SK-N-SH (cell line): ENCODE measurements at regions not wholly inside any gene's neighbourhood (a gene's known extent, or its start where the extent isn't known, plus 50 kb on each side); places are given as distances from the start of the nearest gene placed in this dataset.

Source experiments
- CTCF ChIP-seq: fragments of 200-600 bp; sonication (generic); IDR thresholded peaks from 2 replicates; pipeline ENCODE4 v1.6.1; 2017; ENCODE audit warnings: antibody characterized with exemption, mild to moderate bottlenecking, moderate library complexity
- EP300 ChIP-seq, 2 experiments: IDR thresholded peaks; 2 replicates each; pipeline versions ENCODE4 v1.4.0 to v1.6.1; 2012; ENCODE audit warnings: borderline replicate concordance in 1 of 2, low read depth in 1 of 2, low read length in 1 of 2
- JUND ChIP-seq: IDR thresholded peaks from 2 replicates; pipeline ENCODE4 v1.4.0; 2012
- POLR2AphosphoS5 ChIP-seq: IDR thresholded peaks from 2 replicates; pipeline ENCODE4 v1.6.1; 2012; ENCODE audit warnings: low read depth, low read length
- RAD21 ChIP-seq: IDR thresholded peaks from 2 replicates; pipeline ENCODE4 v1.6.1; 2012; ENCODE audit warnings: mild to moderate bottlenecking, low read length
- REST ChIP-seq: IDR thresholded peaks from 2 replicates; pipeline ENCODE4 v1.6.1; 2012; ENCODE audit warnings: mild to moderate bottlenecking, low read depth, low read length, moderate library complexity
- RFX5 ChIP-seq: IDR thresholded peaks from 2 replicates; pipeline ENCODE4 v1.6.1; 2012; ENCODE audit warnings: mild to moderate bottlenecking, improper control_type of control experiment, low read length
- RXRA ChIP-seq: IDR thresholded peaks from 2 replicates; pipeline ENCODE4 v1.4.0; 2012; ENCODE audit warnings: low read depth, mild to moderate bottlenecking, borderline replicate concordance
- SMC3 ChIP-seq: IDR thresholded peaks from 2 replicates; pipeline ENCODE4 v1.6.1; 2012; ENCODE audit warnings: low read depth, low read length, improper control_type of control experiment
- TEAD4 ChIP-seq: IDR thresholded peaks from 2 replicates; pipeline ENCODE4 v1.4.0; 2012; ENCODE audit warnings: mild to moderate bottlenecking, borderline replicate concordance; ENCODE audit not compliant: insufficient read depth
- USF2 ChIP-seq: fragments of 150-350 bp; IDR thresholded peaks from 2 replicates; pipeline ENCODE4 v1.6.1; 2017; ENCODE audit warnings: antibody characterized with exemption, low read length, low read depth, borderline replicate concordance
- YY1 ChIP-seq: IDR thresholded peaks from 2 replicates; pipeline ENCODE4 v1.4.0; 2012; ENCODE audit warnings: low read depth, mild to moderate bottlenecking
- TF ChIP-seq, protein P1 (sequence below): IDR thresholded peaks from 2 replicates; pipeline ENCODE4 v1.4.0; 2012; ENCODE audit warnings: low read depth, borderline replicate concordance
- TF ChIP-seq, protein P2 (sequence below): IDR thresholded peaks from 2 replicates; pipeline ENCODE4; 2012

DNA sequence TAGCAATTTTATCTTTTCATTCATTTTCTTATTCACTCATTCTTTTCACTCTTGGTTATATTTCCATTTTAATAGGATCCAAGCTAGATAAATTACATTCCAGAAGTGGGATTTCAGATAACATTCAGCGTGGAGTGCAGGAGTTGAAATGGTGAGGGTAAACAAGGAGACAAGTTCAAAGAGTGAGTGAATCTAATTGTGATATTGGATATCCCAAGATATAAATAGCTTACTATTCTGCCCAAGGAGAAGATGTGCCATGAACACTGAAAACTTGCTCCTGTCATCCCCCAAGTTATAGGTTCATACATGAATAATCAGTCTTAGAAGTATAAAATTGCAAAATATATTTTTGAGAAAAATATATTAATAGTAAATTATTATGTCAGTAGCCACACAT is 459.3 kb downstream of the CETN3 start:
- TF ChIP-seq CTCF (no peak), RAD21 (no peak), SMC3 (no peak), YY1 (no peak), POLR2AphosphoS5 (no peak), TEAD4 (no peak), USF2 (no peak), RXRA (no peak), EP300 (IDR thresholded peaks at IDR 0.05; ENCODE audit: borderline replicate concordance in 1 of 2, low read depth in 1 of 2, low read length in 1 of 2) (no peak), JUND (no peak), REST (no peak), RFX5 (no peak)
- TF ChIP-seq, protein P1, sequence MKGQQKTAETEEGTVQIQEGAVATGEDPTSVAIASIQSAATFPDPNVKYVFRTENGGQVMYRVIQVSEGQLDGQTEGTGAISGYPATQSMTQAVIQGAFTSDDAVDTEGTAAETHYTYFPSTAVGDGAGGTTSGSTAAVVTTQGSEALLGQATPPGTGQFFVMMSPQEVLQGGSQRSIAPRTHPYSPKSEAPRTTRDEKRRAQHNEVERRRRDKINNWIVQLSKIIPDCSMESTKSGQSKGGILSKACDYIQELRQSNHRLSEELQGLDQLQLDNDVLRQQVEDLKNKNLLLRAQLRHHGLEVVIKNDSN: no peak
- TF ChIP-seq, protein P2, sequence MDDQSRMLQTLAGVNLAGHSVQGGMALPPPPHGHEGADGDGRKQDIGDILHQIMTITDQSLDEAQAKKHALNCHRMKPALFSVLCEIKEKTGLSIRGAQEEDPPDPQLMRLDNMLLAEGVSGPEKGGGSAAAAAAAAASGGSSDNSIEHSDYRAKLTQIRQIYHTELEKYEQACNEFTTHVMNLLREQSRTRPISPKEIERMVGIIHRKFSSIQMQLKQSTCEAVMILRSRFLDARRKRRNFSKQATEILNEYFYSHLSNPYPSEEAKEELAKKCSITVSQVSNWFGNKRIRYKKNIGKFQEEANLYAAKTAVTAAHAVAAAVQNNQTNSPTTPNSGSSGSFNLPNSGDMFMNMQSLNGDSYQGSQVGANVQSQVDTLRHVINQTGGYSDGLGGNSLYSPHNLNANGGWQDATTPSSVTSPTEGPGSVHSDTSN: no peak
